Activated CD8-positive, alpha-beta memory T cell treated with anti-CD3 and anti-CD28 coated beads for 4 hours (primary cell): ENCODE measurements at regions not wholly inside any gene's neighbourhood (a gene's known extent, or its start where the extent isn't known, plus 50 kb on each side); places are given as distances from the start of the nearest gene placed in this dataset.
"Not testable (repeated sequence)": the region's sequence is repeated elsewhere in the genome, so short reads cannot be mapped to it uniquely, and the experiment has no call there.

Experiments used
- DNase-seq, 2 donors: peaks; one replicate each; pipeline ENCODE4 v3.0.0-alpha.2; 2020; ENCODE audit warnings: low read depth in 2 of 2

GRCh38 chr3:8128686-8129085 is 372.9 kb upstream of the LMCD1 start:
- no peak for DNase-seq

GRCh38 chr3:8136553-8136952 is 365.1 kb upstream of the LMCD1 start:
- DNase-seq = no peak

GRCh38 chr3:8143186-8143585 is 358.4 kb upstream of the LMCD1 start:
- DNase-seq = no peak

- DNase-seq = no peak
Measured at GRCh38 chr3:8145661-8146060, 356.0 kb upstream of the LMCD1 start.

- DNase-seq = no peak
Measured at GRCh38 chr3:8147711-8148110, 353.9 kb upstream of the LMCD1 start.

- DNase-seq = no peak
Measured at GRCh38 chr3:8152821-8153418, 348.7 kb upstream of the LMCD1 start.

- no peak for DNase-seq
Measured at GRCh38 chr3:8153800-8154199, 347.8 kb upstream of the LMCD1 start.

- DNase-seq = no peak
Measured at GRCh38 chr3:8154617-8155016, 347.0 kb upstream of the LMCD1 start.

GRCh38 chr3:8156138-8156537 is 345.5 kb upstream of the LMCD1 start:
- no peak for DNase-seq

- DNase-seq = no peak
Measured at GRCh38 chr3:8156831-8157230, 344.8 kb upstream of the LMCD1 start.

GRCh38 chr3:8157640-8158039 is 344.0 kb upstream of the LMCD1 start:
- DNase-seq = no peak

- DNase-seq = no peak
Measured at GRCh38 chr3:8164145-8164544, 337.5 kb upstream of the LMCD1 start.

- DNase-seq = no peak
Measured at GRCh38 chr3:8166014-8166413, 335.6 kb upstream of the LMCD1 start.

GRCh38 chr3:8170971-8171508 is 330.6 kb upstream of the LMCD1 start:
- no peak for DNase-seq

GRCh38 chr3:8173892-8174291 is 327.7 kb upstream of the LMCD1 start:
- DNase-seq = no peak

GRCh38 chr3:8176759-8177483 is 324.7 kb upstream of the LMCD1 start:
- not testable (repeated sequence) for DNase-seq

- DNase-seq = not testable (repeated sequence)
Measured at GRCh38 chr3:8178516-8178915, 323.1 kb upstream of the LMCD1 start.

GRCh38 chr3:8182904-8183303 is 318.7 kb upstream of the LMCD1 start:
- no peak for DNase-seq

- DNase-seq = no peak
Measured at GRCh38 chr3:8183627-8184026, 318.0 kb upstream of the LMCD1 start.

GRCh38 chr3:8186213-8186612 is 315.4 kb upstream of the LMCD1 start:
- DNase-seq = no peak

GRCh38 chr3:8187996-8188395 is 313.6 kb upstream of the LMCD1 start:
- no peak for DNase-seq

GRCh38 chr3:8189051-8189450 is 312.6 kb upstream of the LMCD1 start:
- no peak for DNase-seq

GRCh38 chr3:8191406-8191805 is 310.2 kb upstream of the LMCD1 start:
- no peak for DNase-seq
